ENCODE measurements at regions not wholly inside any gene's neighbourhood (a gene's known extent, or its start where the extent isn't known, plus 50 kb on each side); places are given as distances from the start of the nearest gene placed in this dataset.

GRCh38 chr9:118931941-118932340, 437.3 kb downstream of the BRINP1 start:
- no peak for DNase-seq (ENCODE audit: low read depth in 3 of 3)

GRCh38 chr9:118938581-118938980, 430.7 kb downstream of the BRINP1 start:
- DNase-seq (ENCODE audit: low read depth in 3 of 3), result no peak

DNA sequence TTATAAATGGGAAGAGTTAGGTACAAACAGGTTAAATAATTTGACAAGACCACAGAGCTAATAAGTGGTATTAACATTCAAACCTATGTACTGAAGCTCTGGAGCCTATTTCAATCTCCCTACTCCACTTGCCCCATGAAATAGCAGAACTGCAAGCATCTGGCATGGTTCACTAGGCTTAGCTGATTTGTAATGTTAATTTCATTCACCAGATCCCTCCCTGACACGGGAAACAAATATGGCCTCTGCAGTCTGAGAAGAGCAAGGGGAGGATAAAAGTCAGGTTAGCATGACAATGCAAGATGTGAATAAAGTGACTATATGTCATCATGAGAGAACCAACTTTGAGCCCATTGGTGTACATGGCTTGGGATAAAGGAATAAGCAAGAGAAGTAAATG, 428.8 kb downstream of the BRINP1 start:
- no peak for DNase-seq (ENCODE audit: low read depth in 3 of 3)

- no peak for DNase-seq (ENCODE audit: low read depth in 3 of 3)
These were observed 422.6 kb downstream of the BRINP1 start for GRCh38 chr9:118946669-118947068.

DNA sequence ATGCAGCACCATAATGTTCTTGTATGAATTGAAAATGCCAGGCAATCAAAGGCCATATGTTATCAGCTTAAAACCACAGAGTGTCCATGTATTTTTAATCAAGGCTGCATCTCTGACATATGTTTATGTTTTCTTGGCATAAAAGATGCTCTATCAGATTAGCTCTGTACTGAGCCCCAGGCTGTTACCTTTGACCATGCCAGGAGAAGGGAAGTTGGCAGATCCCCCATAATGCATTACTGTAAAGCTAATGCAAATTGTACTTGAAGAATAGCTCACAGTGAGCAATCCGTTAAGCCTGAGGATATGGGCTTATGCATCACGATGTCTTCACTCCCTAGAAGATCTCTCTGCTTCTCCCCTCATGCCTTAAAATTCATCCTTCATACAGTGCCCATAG, 414.4 kb downstream of the BRINP1 start:
- DNase-seq (ENCODE audit: low read depth in 3 of 3), result no peak

DNA sequence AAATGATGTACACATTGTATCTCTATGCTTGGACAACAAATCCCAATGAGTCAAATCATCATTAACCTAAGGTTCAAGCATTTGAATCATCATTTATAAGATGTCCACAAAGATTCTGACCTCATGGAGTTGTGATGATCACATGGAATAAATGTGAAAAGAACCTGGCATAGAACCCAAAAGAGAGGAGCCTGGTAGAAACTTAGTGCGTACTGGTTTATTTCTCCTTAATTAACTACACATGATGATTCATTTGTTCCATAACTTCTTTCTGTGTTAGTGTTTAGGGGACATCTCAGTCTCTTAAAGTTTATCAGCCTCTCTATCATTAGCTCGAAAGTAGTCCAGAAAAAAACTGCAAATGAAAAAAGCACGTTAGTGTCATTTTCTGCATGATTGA, 411.6 kb downstream of the BRINP1 start:
- no peak for DNase-seq (ENCODE audit: low read depth in 3 of 3)

GRCh38 chr9:118959366-118959765, 409.9 kb downstream of the BRINP1 start:
- no peak for DNase-seq (ENCODE audit: low read depth in 3 of 3)

DNA sequence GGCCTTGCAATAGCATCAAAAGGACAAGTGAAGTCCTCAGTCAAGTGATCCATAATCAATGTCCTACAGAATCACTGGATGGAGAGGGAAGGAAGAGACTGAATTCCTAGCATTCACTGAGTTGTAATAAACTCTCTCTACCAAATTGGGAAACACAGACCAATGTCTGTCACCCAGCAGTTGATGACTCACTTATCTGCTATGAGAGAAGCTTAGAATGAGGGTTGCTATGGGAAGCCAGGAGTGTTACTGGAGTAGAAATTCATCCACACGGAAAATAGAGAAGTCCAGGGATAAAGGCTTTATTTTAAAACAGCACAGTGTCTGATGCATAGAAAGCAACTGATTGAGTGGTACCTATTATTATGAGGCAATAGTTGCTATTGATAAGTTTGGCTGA, 407.4 kb downstream of the BRINP1 start:
- no peak for DNase-seq (ENCODE audit: low read depth in 3 of 3)

- DNase-seq (ENCODE audit: low read depth in 3 of 3), result no peak
These were observed 406.8 kb downstream of the BRINP1 start for GRCh38 chr9:118962426-118962825.

GRCh38 chr9:118963674-118964073, 405.6 kb downstream of the BRINP1 start:
- DNase-seq (ENCODE audit: low read depth in 3 of 3), result no peak

DNA sequence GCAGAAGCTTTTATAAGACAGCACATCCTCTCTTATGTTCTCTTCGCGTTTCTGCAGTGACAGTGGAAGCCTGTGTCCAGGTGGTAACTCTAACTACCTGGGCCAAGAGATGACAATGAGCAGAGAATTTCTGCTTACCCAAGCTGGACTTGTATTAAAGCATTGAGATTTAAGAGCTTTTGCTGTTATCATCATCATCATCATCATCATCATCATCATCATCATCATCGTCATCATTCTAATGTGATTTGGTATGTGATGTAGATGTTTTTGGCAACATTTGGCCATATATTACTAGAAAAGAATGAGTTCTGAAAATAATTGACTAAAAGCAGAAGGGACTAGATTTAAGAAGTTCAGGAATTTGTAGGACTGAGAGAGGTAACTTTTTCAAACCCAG, 401.3 kb downstream of the BRINP1 start:
- no peak for DNase-seq (ENCODE audit: low read depth in 3 of 3)

GRCh38 chr9:118975736-118976135, 393.5 kb downstream of the BRINP1 start:
- no peak for DNase-seq (ENCODE audit: low read depth in 3 of 3)

- no peak for DNase-seq (ENCODE audit: low read depth in 3 of 3)
These were observed 393.1 kb downstream of the BRINP1 start for GRCh38 chr9:118976160-118976559.

- DNase-seq (ENCODE audit: low read depth in 3 of 3), result no peak
These were observed 384.6 kb downstream of the BRINP1 start for GRCh38 chr9:118984607-118985006.

DNA sequence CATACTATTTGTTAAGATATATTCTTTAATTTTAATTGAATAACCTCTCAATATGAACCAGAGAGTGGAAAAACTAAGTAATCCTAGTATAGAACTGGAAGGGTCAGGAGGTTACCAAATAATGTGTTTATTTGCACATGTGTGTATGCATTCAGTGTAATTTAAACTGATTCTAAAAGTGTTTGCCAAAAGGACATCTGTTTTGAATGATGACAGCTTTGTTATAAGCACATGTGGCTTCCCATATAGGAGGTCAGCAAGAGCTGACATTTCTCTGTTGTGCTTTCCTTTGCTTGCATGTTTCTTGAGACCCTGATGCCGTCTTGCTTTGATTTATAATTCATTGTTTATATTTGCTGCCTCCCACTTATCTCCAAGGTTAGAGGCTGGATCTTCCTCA, 383.4 kb downstream of the BRINP1 start:
- no peak for DNase-seq (ENCODE audit: low read depth in 3 of 3)

DNA sequence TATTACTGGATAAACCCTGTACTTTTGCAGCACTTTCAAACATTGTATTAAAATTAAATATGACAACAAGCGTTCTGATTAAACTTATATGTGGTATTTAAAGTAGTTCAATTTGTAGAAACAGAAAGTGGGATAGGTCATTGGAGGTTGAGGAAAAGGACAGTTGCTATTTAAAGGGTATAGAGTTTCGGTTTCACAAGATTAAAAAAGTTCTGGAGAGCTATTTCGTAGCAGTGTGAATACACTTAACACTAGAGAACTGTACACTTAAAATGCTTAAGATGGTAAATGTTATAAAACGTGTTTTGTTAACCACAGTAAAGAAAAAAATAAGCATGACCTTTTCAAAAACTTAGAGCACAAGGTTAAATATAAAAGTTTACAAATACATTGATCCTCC, 382.1 kb downstream of the BRINP1 start:
- no peak for DNase-seq (ENCODE audit: low read depth in 3 of 3)

- DNase-seq (ENCODE audit: low read depth in 3 of 3), result no peak
These were observed 378.3 kb downstream of the BRINP1 start for GRCh38 chr9:118990949-118991348.

DNA sequence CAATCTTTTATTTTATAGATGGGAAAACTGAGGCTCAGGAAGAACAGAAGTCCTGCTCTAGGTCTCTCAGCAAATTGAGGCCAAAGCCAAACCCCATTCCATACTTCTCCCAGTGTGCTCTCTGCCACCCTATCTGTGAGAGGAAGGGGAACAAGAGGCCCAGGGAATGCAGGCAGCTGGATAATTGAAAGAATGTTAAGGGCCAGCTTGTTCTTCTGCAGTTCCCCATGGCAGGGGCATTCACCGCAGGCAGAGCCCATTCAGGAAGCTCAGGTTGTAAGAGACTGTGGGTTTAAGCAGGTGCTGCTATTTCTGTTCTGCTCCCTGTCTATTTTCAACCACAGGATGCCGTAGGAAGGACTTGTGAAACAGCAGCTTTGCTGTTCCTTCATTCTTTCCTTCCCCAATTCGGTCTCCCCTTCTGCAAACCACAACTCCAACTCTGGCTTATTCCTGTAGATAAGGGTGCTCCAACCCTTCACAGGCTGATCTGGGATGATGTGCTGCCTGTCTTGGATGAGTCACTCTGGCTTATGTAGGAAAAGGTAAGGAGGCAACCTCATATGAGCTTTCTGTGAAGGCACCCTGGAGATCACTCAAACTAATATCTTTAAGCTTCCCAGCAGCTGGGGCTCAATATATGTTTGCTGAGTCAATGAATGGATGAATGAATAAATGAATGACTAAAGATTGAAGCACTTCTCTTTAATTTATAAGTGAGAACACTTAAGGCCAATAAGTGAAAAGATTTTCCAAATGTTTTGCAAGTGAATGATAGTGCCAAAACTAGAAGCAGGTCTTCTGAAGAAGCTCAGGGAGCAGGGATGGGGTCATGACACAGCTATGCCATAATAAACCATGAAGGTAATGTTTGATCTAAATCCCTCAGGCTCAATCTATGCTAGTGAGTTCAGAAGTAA, 377.6 kb downstream of the BRINP1 start:
- no peak for DNase-seq (ENCODE audit: low read depth in 3 of 3)

- no peak for DNase-seq (ENCODE audit: low read depth in 3 of 3)
These were observed 376.1 kb downstream of the BRINP1 start for GRCh38 chr9:118992813-118993794.

GRCh38 chr9:118993965-118994364, 375.3 kb downstream of the BRINP1 start:
- no peak for DNase-seq (ENCODE audit: low read depth in 3 of 3)

DNA sequence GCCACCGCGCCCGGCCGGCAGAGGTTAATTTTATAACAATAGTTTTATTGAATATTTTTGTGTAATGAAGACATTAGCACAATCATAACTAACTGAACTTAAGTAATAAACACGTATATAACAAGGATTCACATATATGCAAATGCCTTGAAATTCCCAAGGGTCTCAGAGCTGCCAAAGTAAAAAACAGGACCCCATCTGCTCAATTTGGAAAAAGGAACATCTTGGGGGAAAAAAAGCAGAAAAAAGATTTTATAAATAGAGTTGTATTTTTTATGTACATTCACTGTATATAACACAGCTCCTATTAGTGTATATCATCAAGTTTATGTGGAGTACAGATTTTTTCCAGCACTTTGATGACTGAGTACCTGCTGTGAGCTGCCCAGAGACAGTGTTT, 366.7 kb downstream of the BRINP1 start:
- DNase-seq (ENCODE audit: low read depth in 3 of 3), result no peak

GRCh38 chr9:119003201-119003611, 366.0 kb downstream of the BRINP1 start:
- no peak for DNase-seq (ENCODE audit: low read depth in 3 of 3)
